Kasumi-1 (cell line): ENCODE measurements at regions not wholly inside any gene's neighbourhood (a gene's known extent, or its start where the extent isn't known, plus 50 kb on each side); places are given as distances from the start of the nearest gene placed in this dataset.

Source experiments
- DNase-seq, 2 experiments: peaks; one replicate each; lab custom pipeline; 2025; lab: John Stamatoyannopoulos, UW

DNA sequence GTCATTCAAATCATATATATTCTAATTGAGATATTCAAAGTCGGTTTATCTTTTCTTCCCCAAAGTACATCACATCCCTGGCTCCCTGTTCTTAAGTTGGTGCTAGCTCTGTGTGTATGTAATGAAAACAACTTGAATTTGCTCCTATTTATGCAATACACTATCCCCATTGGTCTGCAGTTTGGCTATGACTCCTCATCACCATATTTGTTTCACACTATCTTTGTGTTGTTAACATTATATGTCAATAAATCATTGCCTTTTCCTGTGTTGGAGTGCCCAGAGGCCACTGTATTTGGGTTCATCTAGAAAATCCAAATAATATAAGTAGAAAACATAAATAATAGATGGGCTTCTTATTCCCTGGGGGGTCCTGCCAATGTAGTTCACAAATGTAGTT is 306.6 kb upstream of the TENM4 start:
- DNase-seq, result no peak

- no peak for DNase-seq
These were observed 304.1 kb upstream of the TENM4 start for GRCh38 chr11:79744941-79745340.

DNA sequence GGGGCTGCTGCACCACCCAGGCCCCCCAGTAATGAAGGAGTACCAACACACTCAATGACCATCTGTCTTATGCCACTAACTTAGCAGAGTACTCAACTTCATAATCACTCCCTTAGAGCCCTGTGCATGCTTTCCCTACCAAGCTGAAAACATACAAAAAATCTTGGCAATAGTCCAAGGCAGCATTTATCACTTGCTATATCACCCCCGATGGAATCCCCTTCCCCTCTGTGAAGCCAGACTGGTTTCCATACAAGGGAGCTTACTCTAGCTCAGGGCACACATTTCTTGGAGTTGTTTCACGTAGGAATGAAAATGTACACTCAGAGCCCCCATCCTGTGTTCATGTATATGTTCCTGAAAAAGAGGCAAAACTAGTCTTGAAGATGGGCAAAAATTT is 301.3 kb upstream of the TENM4 start:
- DNase-seq, result no peak

- no peak for DNase-seq
These were observed 298.8 kb upstream of the TENM4 start for GRCh38 chr11:79739591-79739990.

- no peak for DNase-seq
These were observed 286.4 kb upstream of the TENM4 start for GRCh38 chr11:79727221-79727620.

DNA sequence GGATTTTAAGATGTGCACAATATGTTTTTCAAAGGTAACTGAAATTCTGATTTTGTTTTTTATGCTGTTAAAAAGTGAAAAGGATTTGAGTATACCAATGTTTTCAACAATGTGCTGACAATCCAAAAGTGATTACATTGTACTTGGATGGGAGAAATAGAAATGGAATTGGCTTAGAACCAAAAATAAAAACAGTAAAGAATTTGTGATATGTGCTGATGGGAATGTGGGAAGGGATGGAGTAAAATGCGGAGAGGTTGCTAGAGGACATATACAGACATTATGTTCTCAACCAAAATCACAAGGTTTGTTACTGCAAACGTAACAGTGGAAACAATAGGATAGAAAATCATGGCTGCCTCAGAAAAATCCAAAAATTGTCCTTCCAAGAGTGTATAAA is 279.3 kb upstream of the TENM4 start:
- no peak for DNase-seq

DNA sequence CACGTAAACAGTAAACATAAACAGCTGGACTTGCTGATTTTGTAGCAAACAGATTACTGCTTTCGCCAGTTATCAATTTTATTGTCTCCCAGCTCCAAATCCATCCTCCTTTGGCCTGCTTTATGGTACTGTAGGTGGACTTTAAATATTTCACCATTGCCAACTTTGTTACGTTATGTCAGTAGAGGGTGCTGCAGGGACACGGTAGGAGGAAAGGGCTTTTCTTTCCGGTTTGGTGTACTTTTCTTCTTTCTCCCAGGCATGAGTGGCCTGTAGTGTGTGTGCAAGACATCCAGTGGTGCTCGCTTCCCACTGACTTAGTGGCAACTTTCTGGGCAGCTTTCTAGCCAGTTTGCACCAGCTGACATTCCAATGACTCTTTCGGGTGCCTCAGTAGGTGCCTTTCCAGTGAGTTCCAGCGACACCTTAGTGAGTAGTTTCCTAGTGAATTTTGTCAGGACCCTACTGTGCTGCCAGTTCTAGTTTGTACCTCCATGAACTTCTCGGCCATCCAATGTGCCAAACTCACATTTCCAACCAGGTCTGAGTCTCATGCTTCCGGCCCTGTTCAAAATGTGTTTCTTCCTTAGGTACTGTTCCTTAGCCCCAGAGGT is 267.6 kb upstream of the TENM4 start:
- peak; percentile 60 to 69 for DNase-seq

DNA sequence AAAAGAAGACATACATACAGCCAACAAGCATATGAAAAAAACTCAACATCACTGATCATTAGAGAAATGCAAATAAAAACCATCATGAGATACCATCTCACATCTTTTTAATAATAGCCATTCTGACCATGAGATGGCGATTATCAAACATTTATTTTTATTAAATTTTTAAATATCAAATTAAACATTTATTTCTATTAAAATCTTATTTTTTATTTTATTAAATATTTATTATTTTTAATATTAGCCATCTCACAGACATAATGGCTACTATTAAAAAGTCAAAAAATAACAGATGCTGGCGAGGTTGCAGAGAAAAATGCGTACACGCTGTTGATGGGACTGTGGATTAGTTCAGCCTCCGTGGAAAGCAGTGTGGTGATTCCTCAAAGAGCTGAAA is 264.8 kb upstream of the TENM4 start:
- DNase-seq, result no peak

DNA sequence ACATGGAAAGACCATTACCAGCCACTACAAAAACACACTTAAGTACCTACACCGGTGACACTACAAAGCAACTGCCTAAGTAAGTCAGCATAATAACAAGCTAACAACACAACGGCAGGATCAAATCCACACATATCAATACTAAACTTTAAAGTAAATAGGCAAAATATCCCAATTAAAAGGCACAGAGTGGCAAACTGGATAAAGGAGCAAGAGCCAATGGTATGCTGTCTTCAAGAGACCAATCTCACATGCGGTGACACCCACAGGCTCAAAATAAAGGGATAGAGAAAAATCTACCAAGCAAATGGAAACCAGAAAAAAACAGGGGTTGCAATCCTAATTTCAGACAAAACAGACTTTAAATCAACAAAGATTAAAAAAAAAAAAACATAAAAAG is 261.5 kb upstream of the TENM4 start:
- no peak for DNase-seq

DNA sequence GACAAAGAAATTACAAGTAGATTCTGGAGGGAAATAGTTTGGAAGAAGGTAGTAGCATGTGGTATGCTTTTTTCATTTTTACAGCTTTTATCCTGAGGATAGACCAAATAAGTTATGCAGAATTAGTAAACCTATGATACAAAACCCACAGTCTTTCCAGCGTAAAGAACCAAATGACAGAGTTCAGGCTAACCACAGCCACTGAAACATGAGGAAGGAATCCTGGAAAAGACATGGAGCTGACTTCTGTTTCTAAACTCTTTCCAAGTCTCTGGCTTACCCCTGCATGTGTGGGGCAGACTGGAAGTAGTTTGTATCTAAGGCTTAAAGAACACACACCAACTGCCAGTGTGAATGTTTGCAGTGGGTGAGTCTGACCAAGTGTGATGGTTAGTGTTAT is 258.4 kb upstream of the TENM4 start:
- no peak for DNase-seq

DNA sequence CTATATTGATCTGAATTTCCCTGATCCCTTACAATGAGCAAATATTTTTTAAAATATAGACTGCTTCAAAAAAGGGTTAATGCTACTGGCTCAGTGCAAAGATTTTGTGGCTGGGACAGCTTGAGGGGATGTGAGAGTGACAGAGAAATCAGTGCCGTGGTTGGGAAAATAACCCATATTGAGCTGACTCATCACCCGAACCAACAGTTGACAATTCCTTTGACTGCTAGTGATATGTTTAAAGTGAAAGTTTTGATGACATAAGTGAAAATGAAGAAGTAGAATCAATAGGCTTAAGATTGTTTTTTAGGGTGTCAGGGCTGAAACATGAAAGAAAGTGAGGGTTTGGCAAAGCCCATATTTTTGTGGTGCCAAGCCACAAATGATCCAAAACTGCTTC is 257.1 kb upstream of the TENM4 start:
- no peak for DNase-seq

- no peak for DNase-seq
These were observed 253.5 kb upstream of the TENM4 start for GRCh38 chr11:79694368-79694767.

GRCh38 chr11:79691445-79691844 is 250.6 kb upstream of the TENM4 start:
- no peak for DNase-seq

DNA sequence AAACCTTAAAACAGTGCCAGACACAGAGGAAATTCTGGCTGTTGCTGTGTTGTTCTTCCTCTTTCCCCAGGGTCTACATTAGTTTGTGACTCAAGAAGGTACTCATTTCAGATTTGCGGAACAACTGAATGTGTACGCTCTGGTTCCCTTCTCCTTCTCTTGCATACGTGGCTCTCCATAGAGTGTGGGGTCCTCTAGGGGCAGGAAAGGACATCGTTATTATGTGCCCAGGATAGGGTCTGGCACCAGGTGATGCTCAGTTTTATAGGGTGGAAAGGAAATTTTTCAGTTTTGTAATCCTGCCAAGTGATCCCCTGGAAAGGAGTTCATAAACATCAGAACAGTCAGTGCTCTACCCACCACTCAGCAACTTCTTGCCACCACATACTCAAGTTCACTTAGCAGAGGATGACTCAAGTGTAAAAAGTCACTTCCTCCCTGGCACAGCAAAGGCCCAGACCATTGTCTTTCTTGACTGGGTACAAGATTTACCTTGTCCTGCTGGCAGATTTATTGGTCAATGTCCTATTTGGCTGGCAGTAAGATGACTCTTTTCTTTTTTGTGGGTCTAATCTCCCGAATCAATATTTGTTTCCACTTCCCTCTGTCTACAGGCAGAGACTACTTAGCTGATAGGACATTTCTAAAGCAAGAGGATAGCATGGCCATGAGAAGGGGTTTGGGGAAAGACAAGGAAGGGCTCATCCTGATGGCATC is 246.0 kb upstream of the TENM4 start:
- no peak for DNase-seq

DNA sequence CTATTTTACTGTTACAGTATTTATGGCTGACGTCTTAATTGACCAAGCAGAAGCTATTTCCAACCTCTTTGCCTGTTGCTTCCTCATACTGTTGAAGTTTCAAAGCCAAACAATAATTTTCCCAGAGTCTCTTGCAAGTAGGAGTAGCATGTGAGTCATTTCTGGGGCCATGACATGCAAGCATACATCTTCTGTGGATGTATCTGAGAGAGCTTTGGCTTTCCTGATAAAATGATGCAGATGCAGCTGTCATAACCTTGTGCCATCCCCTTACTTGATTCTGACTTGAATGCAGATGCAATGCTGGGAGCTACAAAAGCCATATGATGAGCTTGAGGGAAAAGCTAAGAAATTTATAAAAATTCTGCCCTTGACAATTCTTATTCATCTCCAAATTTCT is 243.1 kb upstream of the TENM4 start:
- DNase-seq, result no peak

GRCh38 chr11:79678780-79679452 is 238.1 kb upstream of the TENM4 start:
- DNase-seq, result no peak

- no peak for DNase-seq
These were observed 235.6 kb upstream of the TENM4 start for GRCh38 chr11:79676396-79676795.

GRCh38 chr11:79675081-79675480 is 234.3 kb upstream of the TENM4 start:
- DNase-seq, result no peak

- DNase-seq, result no peak
These were observed 232.0 kb upstream of the TENM4 start for GRCh38 chr11:79672786-79673185.

DNA sequence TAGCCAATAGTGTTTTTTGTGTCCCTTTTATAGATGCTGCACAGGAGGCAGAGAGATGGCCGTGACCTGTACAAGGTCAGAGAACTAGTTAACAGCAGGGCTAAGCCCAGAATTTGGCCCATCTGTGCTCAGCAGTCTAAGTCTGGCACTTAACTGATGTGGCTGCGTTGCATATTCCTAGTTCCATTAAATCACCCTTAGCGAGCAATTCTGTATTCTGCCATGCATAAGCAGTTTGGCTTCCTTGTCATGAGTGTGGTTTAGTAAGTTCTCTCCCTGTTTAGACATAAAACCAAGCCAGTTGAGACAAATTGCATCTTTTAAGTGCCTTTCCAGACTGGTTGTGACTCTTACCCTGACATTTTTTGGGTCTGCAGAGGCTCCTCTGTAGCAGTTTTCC is 230.6 kb upstream of the TENM4 start:
- no peak for DNase-seq

DNA sequence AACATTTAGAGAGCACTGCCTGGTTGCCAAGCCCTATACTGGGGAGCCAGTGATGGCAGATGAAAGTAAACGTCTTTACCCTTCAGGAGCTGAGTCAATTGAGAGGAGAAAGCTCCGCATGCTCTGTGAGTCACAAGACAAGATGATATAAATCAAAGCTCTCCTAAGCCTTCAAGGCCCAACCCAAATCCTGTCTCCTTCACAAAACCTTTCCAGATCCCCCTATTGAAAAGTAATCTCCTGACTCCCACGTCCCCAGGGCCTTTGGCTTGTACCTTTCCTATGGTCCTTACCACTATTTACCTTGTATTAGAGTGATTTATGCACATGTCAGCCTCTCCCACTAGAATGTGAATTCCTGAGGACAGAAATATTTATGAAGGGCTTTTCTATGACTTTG is 230.1 kb upstream of the TENM4 start:
- no peak for DNase-seq

GRCh38 chr11:79668575-79668974 is 227.7 kb upstream of the TENM4 start:
- DNase-seq, result no peak

GRCh38 chr11:79667380-79667779 is 226.6 kb upstream of the TENM4 start:
- DNase-seq, result no peak

GRCh38 chr11:79663017-79663416 is 222.2 kb upstream of the TENM4 start:
- DNase-seq, result no peak
